Keratinocyte (primary cell): ENCODE measurements at regions not wholly inside any gene's neighbourhood (a gene's known extent, or its start where the extent isn't known, plus 50 kb on each side); places are given as distances from the start of the nearest gene placed in this dataset.

ENCODE experiments used
- DNase-seq: peaks from one replicate; pipeline ENCODE4 v3.0.0-alpha.2; 2011; ENCODE audit warnings: low read depth, missing footprints, low spot score
- FAIRE-seq: peaks from 2 replicates; lab custom pipeline; 2011; peaks lifted over from hg19 to GRCh38; lab: Jason Lieb, UNC
- H2AFZ ChIP-seq: 2 replicates; pipeline ENCODE4 v1.6.0; 2012; ENCODE audit warnings: low read length, control low read depth, inconsistent platforms; ENCODE audit not compliant: control insufficient read depth
- H3K27ac ChIP-seq: 2 replicates; pipeline ENCODE4 v1.5.1; 2011; ENCODE audit warnings: low read length; ENCODE audit not compliant: control insufficient read depth, insufficient read depth
- H3K27me3 ChIP-seq: 3 replicates; pipeline ENCODE4 v1.6.0; 2011; ENCODE audit warnings: low read length; ENCODE audit not compliant: control insufficient read depth, insufficient read depth; ENCODE audit errors: extremely low read depth
- H3K36me3 ChIP-seq, 2 experiments: 2 replicates in 1 of 2; 3 replicates in 1 of 2; pipeline ENCODE4 v1.5.1; 2011; ENCODE audit warnings: low read length in 2 of 2, mild to moderate bottlenecking in 1 of 2; ENCODE audit not compliant: control insufficient read depth in 2 of 2, insufficient read depth in 2 of 2; ENCODE audit errors: extremely low read depth in 1 of 2
- H3K4me1 ChIP-seq: 3 replicates; pipeline ENCODE4 v1.5.1; 2011; ENCODE audit warnings: low read length; ENCODE audit not compliant: control insufficient read depth, insufficient read depth; ENCODE audit errors: extremely low read depth
- H3K4me2 ChIP-seq: 3 replicates; pipeline ENCODE4 v1.6.0; 2011; ENCODE audit warnings: low read depth, low read length; ENCODE audit not compliant: control insufficient read depth, insufficient read depth; ENCODE audit errors: extremely low read depth
- H3K4me3 ChIP-seq, 3 experiments: fragments of 200-600 bp in 1 of 3; sonication (generic) in 1 of 3; 2 replicates in 2 of 3; 3 replicates in 1 of 3; pipeline ENCODE4 v1.5.1; 2011 to 2016; ENCODE audit warnings: low read length in 3 of 3, mild to moderate bottlenecking in 3 of 3, control low read depth in 2 of 3, inconsistent platforms in 1 of 3, low read depth in 1 of 3, mixed read lengths in 1 of 3, mixed run types in 1 of 3, moderate library complexity in 1 of 3; ENCODE audit not compliant: control insufficient read depth in 2 of 3, insufficient read depth in 2 of 3; ENCODE audit errors: extremely low read depth in 1 of 3
- H3K79me2 ChIP-seq: 2 replicates; pipeline ENCODE4 v1.6.0; 2012; ENCODE audit warnings: low read length; ENCODE audit not compliant: control insufficient read depth, insufficient read depth
- H3K9ac ChIP-seq: 3 replicates; pipeline ENCODE4 v1.6.0; 2011; ENCODE audit warnings: low read length; ENCODE audit not compliant: control insufficient read depth, insufficient read depth; ENCODE audit errors: extremely low read depth
- H3K9me1 ChIP-seq: 3 replicates; pipeline ENCODE4 v1.6.0; 2011; ENCODE audit warnings: low read length; ENCODE audit not compliant: control insufficient read depth, insufficient read depth; ENCODE audit errors: extremely low read depth
- H3K9me3 ChIP-seq: 2 replicates; pipeline ENCODE4 v1.5.1; 2012; ENCODE audit warnings: low read depth, low read length; ENCODE audit not compliant: control insufficient read depth
- H4K20me1 ChIP-seq: 3 replicates; pipeline ENCODE4 v1.6.0; 2011; ENCODE audit warnings: low read length; ENCODE audit not compliant: control insufficient read depth, insufficient read depth; ENCODE audit errors: extremely low read depth
- EZH2 ChIP-seq: IDR thresholded peaks from one replicate; pipeline ENCODE4 v1.6.1; 2012; ENCODE audit warnings: inconsistent platforms, mild to moderate bottlenecking, low read length, moderate library complexity
- dilution Hi-C: fragments of 300-500 bp; cut with MboI; formaldehyde crosslinking; loops from one replicate; pipeline ENCODE4 v1.7.0; 2020; ENCODE audit warnings: low sequenced_read_pairs; ENCODE audit not compliant: extremely low pct_ligation_motif_present
- TF ChIP-seq, protein P1 (sequence below), 3 experiments: IDR thresholded peaks in 1 of 3; conservative IDR thresholded peaks in 1 of 3; optimal IDR thresholded peaks in 1 of 3; 2 replicates in 2 of 3; 3 replicates in 1 of 3; pipeline versions ENCODE3 to v1.5.1; 2011; ENCODE audit warnings: low read length in 3 of 3, mild to moderate bottlenecking in 3 of 3, moderate library complexity in 2 of 3, control low read depth in 1 of 3, inconsistent platforms in 1 of 3; ENCODE audit not compliant: insufficient read depth in 2 of 3; ENCODE audit errors: extremely low read depth in 1 of 3

DNA sequence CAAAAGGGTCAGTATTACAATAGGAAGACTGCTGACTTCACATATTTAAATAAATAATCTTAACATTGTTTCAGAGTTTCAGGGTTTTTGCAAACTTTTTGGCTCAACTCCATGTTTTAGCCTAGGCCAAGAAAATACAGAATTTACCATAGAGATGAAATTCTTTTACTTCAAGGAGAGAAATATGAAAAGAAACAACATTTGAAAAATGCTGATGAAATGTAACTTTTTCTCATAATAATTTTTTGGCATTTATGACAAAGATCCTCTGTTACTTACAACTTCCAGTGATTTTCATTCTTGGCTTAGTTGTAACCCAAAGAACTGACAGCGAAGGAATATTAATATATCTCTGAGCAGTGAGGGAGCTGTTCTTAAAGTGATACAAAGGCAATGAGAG is 316.1 kb upstream of the EMCN start:
- Histone ChIP-seq H3K36me3 (no peaks in the 10 kb centered on the region), H3K27ac (no peak overlapping the region), H3K27me3 (no peaks in the 10 kb centered on the region), H3K4me3 (no peak overlapping the region), H3K4me1 (no peaks in the 10 kb centered on the region), H3K9me1 (no peaks in the 10 kb centered on the region), H3K4me2 (no peak overlapping the region), H3K9me3 (no peaks in the 10 kb centered on the region), H3K79me2 (no peaks in the 10 kb centered on the region), H3K9ac (no peak overlapping the region), H2AFZ (no peak overlapping the region), H4K20me1 (no peaks in the 10 kb centered on the region)
- TF ChIP-seq EZH2: no peak
- TF ChIP-seq, protein P1, sequence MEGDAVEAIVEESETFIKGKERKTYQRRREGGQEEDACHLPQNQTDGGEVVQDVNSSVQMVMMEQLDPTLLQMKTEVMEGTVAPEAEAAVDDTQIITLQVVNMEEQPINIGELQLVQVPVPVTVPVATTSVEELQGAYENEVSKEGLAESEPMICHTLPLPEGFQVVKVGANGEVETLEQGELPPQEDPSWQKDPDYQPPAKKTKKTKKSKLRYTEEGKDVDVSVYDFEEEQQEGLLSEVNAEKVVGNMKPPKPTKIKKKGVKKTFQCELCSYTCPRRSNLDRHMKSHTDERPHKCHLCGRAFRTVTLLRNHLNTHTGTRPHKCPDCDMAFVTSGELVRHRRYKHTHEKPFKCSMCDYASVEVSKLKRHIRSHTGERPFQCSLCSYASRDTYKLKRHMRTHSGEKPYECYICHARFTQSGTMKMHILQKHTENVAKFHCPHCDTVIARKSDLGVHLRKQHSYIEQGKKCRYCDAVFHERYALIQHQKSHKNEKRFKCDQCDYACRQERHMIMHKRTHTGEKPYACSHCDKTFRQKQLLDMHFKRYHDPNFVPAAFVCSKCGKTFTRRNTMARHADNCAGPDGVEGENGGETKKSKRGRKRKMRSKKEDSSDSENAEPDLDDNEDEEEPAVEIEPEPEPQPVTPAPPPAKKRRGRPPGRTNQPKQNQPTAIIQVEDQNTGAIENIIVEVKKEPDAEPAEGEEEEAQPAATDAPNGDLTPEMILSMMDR (optimal IDR thresholded peaks at IDR 0.05 in 1 of 3, IDR thresholded peaks at IDR 0.05 in 1 of 3, conservative IDR thresholded peaks at IDR 0.05 in 1 of 3; ENCODE audit: extremely low read depth in 1 of 3, insufficient read depth in 2 of 3, low read length in 3 of 3): no peak
- FAIRE-seq: no peak
- no peak for DNase-seq
- dilution Hi-C loops: no loop called here

DNA sequence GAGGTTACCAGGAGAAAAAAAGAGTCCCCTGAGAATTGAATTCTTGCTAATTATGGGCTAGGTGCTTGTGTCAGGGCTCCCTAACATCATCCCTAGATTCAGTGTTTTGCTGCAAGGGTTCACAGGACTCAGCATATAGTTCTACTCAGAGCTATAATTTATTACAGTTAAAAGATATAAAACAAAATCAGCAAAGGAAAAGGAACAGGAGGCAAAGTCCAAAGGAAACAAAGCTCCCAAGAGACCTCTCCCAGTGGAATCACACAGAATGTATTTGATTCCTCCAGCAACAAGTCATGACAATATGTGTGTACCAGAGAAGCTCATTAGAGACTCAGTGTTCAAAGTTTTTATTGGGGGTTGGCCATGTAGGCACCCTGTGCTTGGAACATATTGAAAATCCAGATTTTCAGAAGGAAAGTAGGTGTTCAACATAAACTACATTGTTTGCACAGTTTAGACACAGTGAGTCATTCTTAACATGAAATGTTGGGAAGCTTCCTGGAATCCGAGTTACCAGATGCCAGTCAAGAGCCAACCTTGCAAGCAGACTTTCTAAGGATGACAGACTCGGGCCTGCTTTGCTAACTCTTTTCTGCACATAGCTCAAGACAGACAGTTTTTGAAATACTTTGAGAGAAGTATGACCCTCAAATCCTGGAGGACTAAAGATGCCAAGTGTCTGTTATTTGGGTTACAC is 311.3 kb upstream of the EMCN start:
- no peaks in the 10 kb centered on the region for H3K79me2 ChIP-seq
- no peak overlapping the region for H2AFZ ChIP-seq
- DNase-seq (no peak), FAIRE-seq (peak; percentile 79)
- no peaks in the 10 kb centered on the region for H3K9me3 ChIP-seq
- no peaks in the 10 kb centered on the region for H3K36me3 ChIP-seq
- no peak overlapping the region for H3K27ac ChIP-seq
- H3K4me2 ChIP-seq: no peak overlapping the region
- no peaks in the 10 kb centered on the region for H4K20me1 ChIP-seq
- H3K9ac ChIP-seq: no peak overlapping the region
- no peak overlapping the region for H3K4me3 ChIP-seq
- no peaks in the 10 kb centered on the region for H3K9me1 ChIP-seq
- H3K27me3 ChIP-seq: no peaks in the 10 kb centered on the region
- dilution Hi-C loops: no loop called here
- TF ChIP-seq, protein P1 (optimal IDR thresholded peaks at IDR 0.05 in 1 of 3, IDR thresholded peaks at IDR 0.05 in 1 of 3, conservative IDR thresholded peaks at IDR 0.05 in 1 of 3; ENCODE audit: extremely low read depth in 1 of 3, insufficient read depth in 2 of 3, low read length in 3 of 3): no peak
- no peak for TF ChIP-seq EZH2
- H3K4me1 ChIP-seq: no peaks in the 10 kb centered on the region
